ENCODE measurements at regions not wholly inside any gene's neighbourhood (a gene's known extent, or its start where the extent isn't known, plus 50 kb on each side); places are given as distances from the start of the nearest gene placed in this dataset.

GRCh38 chr1:239696317-239696716 is 309.9 kb downstream of the CHRM3 start:
- Histone ChIP-seq H3K9me3 (ENCODE audit: low read length) (no peaks in the 10 kb centered on the region), H3K4me2 (ENCODE audit: low read length) (no peak overlapping the region), H3K9me2 (replicated peaks; ENCODE audit: low read length) (no peaks in the 10 kb centered on the region), H3K9ac (ENCODE audit: low read length) (no peak overlapping the region), H4K20me1 (ENCODE audit: low read length) (no peaks in the 10 kb centered on the region), H3K27me3 (ENCODE audit: low read length) (no peaks in the 10 kb centered on the region), H3K36me3 (ENCODE audit: low read depth, low read length) (no peaks in the 10 kb centered on the region), H2AFZ (ENCODE audit: low read length) (no peak overlapping the region), H3K4me1 (ENCODE audit: insufficient read depth, low read length) (no peaks in the 10 kb centered on the region), H3K27ac (ENCODE audit: low read length) (no peak overlapping the region), H3K79me2 (ENCODE audit: low read length) (no peaks in the 10 kb centered on the region), H3F3A (ENCODE audit: low read length, unreplicated experiment) (no peaks in the 10 kb centered on the region), H3K4me3 (ENCODE audit: low read length) (no peak overlapping the region)
- ATAC-seq (no peak), DNase-seq (no peak)
- ChIA-PET POLR2A (ENCODE audit: unreplicated experiment) (no interaction called here), CTCF (no interaction called here)
- TF ChIP-seq EZH2 (IDR thresholded peaks at IDR 0.05; ENCODE audit: low read length, unreplicated experiment) = no peak
- TF ChIP-seq EZH2phosphoT487 (IDR thresholded peaks at IDR 0.05; ENCODE audit: borderline replicate concordance, low read length) = no peak
- TF ChIP-seq CTCF (conservative IDR thresholded peaks at IDR 0.05; ENCODE audit: low read depth, low read length) = no peak
- intact Hi-C loops (cut with micrococcal nuclease) = no loop called here
- BruUV-seq (replicated peaks) = no TSS peak

GRCh38 chr1:239700667-239701066 is 314.3 kb downstream of the CHRM3 start:
- BruUV-seq (replicated peaks) = no TSS peak
- CTCF ChIA-PET = no interaction called here
- H3K9me3 ChIP-seq (ENCODE audit: low read length) = no peaks in the 10 kb centered on the region

GRCh38 chr1:239703075-239703474 is 316.7 kb downstream of the CHRM3 start:
- Histone ChIP-seq H2AFZ (ENCODE audit: low read length) (no peak overlapping the region), H3K4me3 (ENCODE audit: low read length) (no peak overlapping the region), H3K27ac (ENCODE audit: low read length) (no peak overlapping the region), H4K20me1 (ENCODE audit: low read length) (no peaks in the 10 kb centered on the region), H3K36me3 (ENCODE audit: low read depth, low read length) (no peaks in the 10 kb centered on the region), H3F3A (ENCODE audit: low read length, unreplicated experiment) (no peaks in the 10 kb centered on the region), H3K4me1 (ENCODE audit: insufficient read depth, low read length) (no peaks in the 10 kb centered on the region), H3K4me2 (ENCODE audit: low read length) (no peak overlapping the region), H3K27me3 (ENCODE audit: low read length) (no peaks in the 10 kb centered on the region), H3K9ac (ENCODE audit: low read length) (no peak overlapping the region), H3K79me2 (ENCODE audit: low read length) (no peaks in the 10 kb centered on the region), H3K9me2 (replicated peaks; ENCODE audit: low read length) (no peaks in the 10 kb centered on the region), H3K9me3 (ENCODE audit: low read length) (no peaks in the 10 kb centered on the region)
- POLR2A ChIA-PET (ENCODE audit: unreplicated experiment) = no interaction called here
- intact Hi-C loops (cut with micrococcal nuclease) = no loop called here
- ATAC-seq (no peak), DNase-seq (no peak)
- TF ChIP-seq EZH2 (IDR thresholded peaks at IDR 0.05; ENCODE audit: low read length, unreplicated experiment) (no peak), EZH2phosphoT487 (IDR thresholded peaks at IDR 0.05; ENCODE audit: borderline replicate concordance, low read length) (no peak), CTCF (conservative IDR thresholded peaks at IDR 0.05; ENCODE audit: low read depth, low read length) (no peak)
- BruUV-seq (replicated peaks) = no TSS peak
- CTCF ChIA-PET = no interaction called here

More at GRCh38 chr1:239700667-239701066, 314.3 kb downstream of the CHRM3 start:
- Histone ChIP-seq H3K27me3 (ENCODE audit: low read length) (no peaks in the 10 kb centered on the region), H3F3A (ENCODE audit: low read length, unreplicated experiment) (no peaks in the 10 kb centered on the region), H3K9me2 (replicated peaks; ENCODE audit: low read length) (no peaks in the 10 kb centered on the region), H2AFZ (ENCODE audit: low read length) (no peak overlapping the region), H3K4me2 (ENCODE audit: low read length) (no peak overlapping the region), H3K9ac (ENCODE audit: low read length) (no peak overlapping the region), H3K4me3 (ENCODE audit: low read length) (no peak overlapping the region), H3K36me3 (ENCODE audit: low read depth, low read length) (no peaks in the 10 kb centered on the region), H3K27ac (ENCODE audit: low read length) (no peak overlapping the region), H3K4me1 (ENCODE audit: insufficient read depth, low read length) (no peaks in the 10 kb centered on the region), H4K20me1 (ENCODE audit: low read length) (no peaks in the 10 kb centered on the region), H3K79me2 (ENCODE audit: low read length) (no peaks in the 10 kb centered on the region)
- no peak for ATAC-seq
- no peak for DNase-seq
- intact Hi-C loops (cut with micrococcal nuclease) = no loop called here
- POLR2A ChIA-PET (ENCODE audit: unreplicated experiment) = no interaction called here
- TF ChIP-seq EZH2phosphoT487 (IDR thresholded peaks at IDR 0.05; ENCODE audit: borderline replicate concordance, low read length) = no peak
- TF ChIP-seq EZH2 (IDR thresholded peaks at IDR 0.05; ENCODE audit: low read length, unreplicated experiment) = no peak
- TF ChIP-seq CTCF (conservative IDR thresholded peaks at IDR 0.05; ENCODE audit: low read depth, low read length) = no peak

All from PC-3 (cell line).